Loucy (cell line): ENCODE measurements at regions not wholly inside any gene's neighbourhood (a gene's known extent, or its start where the extent isn't known, plus 50 kb on each side); places are given as distances from the start of the nearest gene placed in this dataset.

Experiments used
- H2AFZ ChIP-seq: fragments of 200-600 bp; sonication (generic); 2 replicates; pipeline ENCODE4 v1.6.0; 2016; ENCODE audit warnings: antibody characterized with exemption, mild to moderate bottlenecking, low read length, moderate library complexity
- H3F3A ChIP-seq: fragments of 200-600 bp; 2 replicates; pipeline ENCODE4 v1.6.0; 2016; ENCODE audit warnings: antibody characterized with exemption, low read depth, mild to moderate bottlenecking
- H3K27me3 ChIP-seq: fragments of 200-600 bp; sonication (generic); 2 replicates; pipeline ENCODE4 v1.6.1; 2014; ENCODE audit warnings: low read length, mild to moderate bottlenecking; ENCODE audit not compliant: insufficient read depth, poor library complexity, severe bottlenecking
- H3K36me3 ChIP-seq: fragments of 200-600 bp; sonication (generic); 2 replicates; pipeline ENCODE4 v1.6.1; 2016; ENCODE audit warnings: low read length; ENCODE audit not compliant: insufficient read depth
- H3K4me1 ChIP-seq: fragments of 200-600 bp; sonication (generic); 2 replicates; pipeline ENCODE4 v1.5.1; 2014; ENCODE audit warnings: low read length, mild to moderate bottlenecking; ENCODE audit not compliant: insufficient read depth, poor library complexity, severe bottlenecking
- H3K4me2 ChIP-seq: fragments of 200-600 bp; sonication (generic); 2 replicates; pipeline ENCODE4 v1.6.0; 2014; ENCODE audit warnings: antibody characterized with exemption, low read length, low read depth, mild to moderate bottlenecking; ENCODE audit not compliant: poor library complexity, severe bottlenecking
- H3K4me3 ChIP-seq: fragments of 200-600 bp; sonication (generic); 2 replicates; pipeline ENCODE4 v1.5.1; 2014; ENCODE audit warnings: low read length, mild to moderate bottlenecking, mixed read lengths; ENCODE audit not compliant: poor library complexity, severe bottlenecking
- H3K79me2 ChIP-seq: fragments of 200-600 bp; sonication (generic); 2 replicates; pipeline ENCODE4 v1.6.1; 2014; ENCODE audit warnings: low read length; ENCODE audit not compliant: insufficient read depth
- H3K9ac ChIP-seq: fragments of 200-600 bp; sonication (generic); 2 replicates; pipeline ENCODE4 v1.6.0; 2014; ENCODE audit warnings: mild to moderate bottlenecking, low read depth, low read length, moderate library complexity; ENCODE audit not compliant: poor library complexity, severe bottlenecking
- H3K9me2 ChIP-seq: fragments of 200-600 bp; sonication (generic); replicated peaks from 2 replicates; pipeline ENCODE4 v1.6.1; 2016; ENCODE audit warnings: low read depth, low read length, mixed read lengths
- H3K9me3 ChIP-seq: fragments of 200-600 bp; sonication (generic); 2 replicates; pipeline ENCODE4 v1.6.1; 2014; ENCODE audit warnings: mild to moderate bottlenecking, antibody characterized with exemption, low read length, low read depth; ENCODE audit not compliant: insufficient read depth
- H4K20me1 ChIP-seq: fragments of 200-600 bp; sonication (generic); 2 replicates; pipeline ENCODE4 v1.6.0; 2014; ENCODE audit warnings: antibody characterized with exemption, low read length, mild to moderate bottlenecking; ENCODE audit not compliant: insufficient read depth, poor library complexity, severe bottlenecking
- CTCF ChIP-seq: fragments of 200-600 bp; sonication (generic); conservative IDR thresholded peaks from 2 replicates; pipeline ENCODE4 v1.5.1; 2014; ENCODE audit warnings: mild to moderate bottlenecking, antibody characterized with exemption, low read length
- EZH2phosphoT487 ChIP-seq: fragments of 200-600 bp; IDR thresholded peaks from 2 replicates; pipeline ENCODE4 v1.6.1; 2018; ENCODE audit warnings: antibody characterized with exemption, mild to moderate bottlenecking, moderate library complexity, borderline replicate concordance

- Histone ChIP-seq H3K4me3 (no peak overlapping the region), H3F3A (no peaks in the 10 kb centered on the region), H3K4me1 (no peaks in the 10 kb centered on the region), H3K9me2 (no peaks in the 10 kb centered on the region), H3K79me2 (no peaks in the 10 kb centered on the region), H3K9me3 (no peaks in the 10 kb centered on the region; the same call in 1 of the 2 replicates), H3K9ac (no peak overlapping the region), H3K27me3 (no peaks in the 10 kb centered on the region), H3K36me3 (no peaks in the 10 kb centered on the region), H4K20me1 (no peaks in the 10 kb centered on the region), H2AFZ (no peak overlapping the region), H3K4me2 (no peak overlapping the region)
- TF ChIP-seq CTCF (no peak), EZH2phosphoT487 (no peak)
These were observed 897.3 kb upstream of the DDX18 start for GRCh38 chr2:116917196-116917595.

GRCh38 chr2:116918574-116918973, 895.9 kb upstream of the DDX18 start:
- Histone ChIP-seq H3K9me3 (no peaks in the 10 kb centered on the region; the same call in 1 of the 2 replicates), H3K4me3 (no peak overlapping the region), H3K9ac (no peak overlapping the region), H3K4me2 (no peak overlapping the region), H3F3A (no peaks in the 10 kb centered on the region), H3K4me1 (no peaks in the 10 kb centered on the region), H3K9me2 (no peaks in the 10 kb centered on the region), H3K79me2 (no peaks in the 10 kb centered on the region), H3K36me3 (no peaks in the 10 kb centered on the region), H3K27me3 (no peaks in the 10 kb centered on the region), H2AFZ (no peak overlapping the region), H4K20me1 (no peaks in the 10 kb centered on the region)
- no peak for TF ChIP-seq EZH2phosphoT487
- no peak for TF ChIP-seq CTCF

GRCh38 chr2:116922414-116922813, 892.1 kb upstream of the DDX18 start:
- H2AFZ ChIP-seq = no peak overlapping the region
- no peak for TF ChIP-seq EZH2phosphoT487
- TF ChIP-seq CTCF = no peak
- H3K9ac ChIP-seq = no peak overlapping the region
- no peaks in the 10 kb centered on the region for H3F3A ChIP-seq
- no peak overlapping the region for H3K4me3 ChIP-seq
- H3K79me2 ChIP-seq = no peaks in the 10 kb centered on the region
- H3K9me2 ChIP-seq = no peaks in the 10 kb centered on the region
- H4K20me1 ChIP-seq = no peaks in the 10 kb centered on the region
- no peaks in the 10 kb centered on the region; the same call in 1 of the 2 replicates for H3K9me3 ChIP-seq
- H3K27me3 ChIP-seq = no peaks in the 10 kb centered on the region
- H3K36me3 ChIP-seq = no peaks in the 10 kb centered on the region
- H3K4me2 ChIP-seq = no peak overlapping the region
- no peaks in the 10 kb centered on the region for H3K4me1 ChIP-seq
